BLaER1 treated with 17β-estradiol and CSF1 and Interleukin-3, amounts not matched to agents 10 nM and 100 nM (cell line): ENCODE measurements at regions not wholly inside any gene's neighbourhood (a gene's known extent, or its start where the extent isn't known, plus 50 kb on each side); places are given as distances from the start of the nearest gene placed in this dataset.
"Not testable (repeated sequence)": the region's sequence is repeated elsewhere in the genome, so short reads cannot be mapped to it uniquely, and the experiment has no call there.

ENCODE experiments used
- H3K27ac ChIP-seq, 11 experiments: shearing (Covaris generic); formaldehyde crosslinking; 2 replicates each; pipeline ENCODE4 v1.8.1; 2022
- H3K27me3 ChIP-seq, 11 experiments: shearing (Covaris generic); formaldehyde crosslinking; 2 replicates each; pipeline ENCODE4 v1.8.1; 2022
- H3K36me3 ChIP-seq, 11 experiments: shearing (Covaris generic); formaldehyde crosslinking; 2 replicates each; pipeline ENCODE4 v1.8.1; 2022
- H3K4me1 ChIP-seq, 10 experiments: shearing (Covaris generic); formaldehyde crosslinking; 2 replicates each; pipeline ENCODE4 v1.8.1; 2022
- H3K4me2 ChIP-seq, 11 experiments: shearing (Covaris generic); formaldehyde crosslinking; 2 replicates each; pipeline ENCODE4 v1.8.1; 2022
- H3K4me3 ChIP-seq, 10 experiments: shearing (Covaris generic); formaldehyde crosslinking; 2 replicates each; pipeline ENCODE4 v1.8.1; 2022
- H3K9ac ChIP-seq, 11 experiments: shearing (Covaris generic); formaldehyde crosslinking; 2 replicates each; pipeline ENCODE4 v1.8.1; 2022
- H3K9me3 ChIP-seq, 11 experiments: shearing (Covaris generic); formaldehyde crosslinking; replicated peaks in 1 of 11; 2 replicates each; pipeline ENCODE4 v1.8.1; 2022
- H4K20me1 ChIP-seq, 11 experiments: shearing (Covaris generic); formaldehyde crosslinking; 2 replicates each; pipeline ENCODE4 v1.8.1; 2022
- Cebpa-rat ChIP-seq, 11 experiments: shearing (Covaris generic); IDR thresholded peaks; 2 replicates each; pipeline ENCODE4 v1.8.1; 2022

GRCh38 chr13:44783994-44784707 is 205.1 kb downstream of the NUFIP1 start:
- Histone ChIP-seq H3K4me3 (no peak overlapping the region), H3K36me3 (no peaks in the 10 kb centered on the region), H3K4me1 (peaks cover 0 to 8% (median 0%) of the 10 kb centered on the region in 10 experiments; a peak in 2 of 20 replicates), H3K27me3 (no peaks in the 10 kb centered on the region), H3K27ac (no peak overlapping the region), H3K4me2 (no peak overlapping the region), H4K20me1 (no peaks in the 10 kb centered on the region), H3K9ac (no peak overlapping the region), H3K9me3 (peaks cover 0 to 7% (median 1%) of the 10 kb centered on the region in 11 experiments; a peak in 11 of 22 replicates)
- TF ChIP-seq Cebpa-rat (IDR thresholded peaks at IDR 0.05) = no peak

GRCh38 chr13:44780591-44781280 is 204.6 kb upstream of the TSC22D1 start:
- no peaks in the 10 kb centered on the region for H3K36me3 ChIP-seq
- no peaks in the 10 kb centered on the region for H4K20me1 ChIP-seq
- no peaks in the 10 kb centered on the region for H3K4me1 ChIP-seq
- peaks cover 0 to 3% (median 0%) of the 10 kb centered on the region in 11 experiments; a peak in 1 of 22 replicates for H3K9me3 ChIP-seq
- H3K27ac ChIP-seq = no peak overlapping the region
- H3K4me2 ChIP-seq = no peak overlapping the region
- no peak for TF ChIP-seq Cebpa-rat (IDR thresholded peaks at IDR 0.05)
- no peaks in the 10 kb centered on the region for H3K27me3 ChIP-seq
- no peak overlapping the region for H3K4me3 ChIP-seq
- H3K9ac ChIP-seq = no peak overlapping the region

- Histone ChIP-seq H4K20me1 (no peaks in the 10 kb centered on the region), H3K4me3 (no peak overlapping the region), H3K36me3 (no peaks in the 10 kb centered on the region), H3K4me2 (no peak overlapping the region), H3K9ac (no peak overlapping the region), H3K27me3 (no peaks in the 10 kb centered on the region), H3K27ac (no peak overlapping the region), H3K4me1 (no peaks in the 10 kb centered on the region), H3K9me3 (peaks cover 0 to 3% (median 0%) of the 10 kb centered on the region in 11 experiments; a peak in 1 of 22 replicates)
- 0 out of 22 replicates have a peak, but pooled peaks of 1 of the 11 experiments have one; percentile 22 for TF ChIP-seq Cebpa-rat (IDR thresholded peaks at IDR 0.05)
Observed at GRCh38 chr13:44778761-44779484, 202.8 kb upstream of the TSC22D1 start.

GRCh38 chr13:44775290-44775689 is 199.2 kb upstream of the TSC22D1 start:
- H3K36me3 ChIP-seq = not testable (repeated sequence)

DNA sequence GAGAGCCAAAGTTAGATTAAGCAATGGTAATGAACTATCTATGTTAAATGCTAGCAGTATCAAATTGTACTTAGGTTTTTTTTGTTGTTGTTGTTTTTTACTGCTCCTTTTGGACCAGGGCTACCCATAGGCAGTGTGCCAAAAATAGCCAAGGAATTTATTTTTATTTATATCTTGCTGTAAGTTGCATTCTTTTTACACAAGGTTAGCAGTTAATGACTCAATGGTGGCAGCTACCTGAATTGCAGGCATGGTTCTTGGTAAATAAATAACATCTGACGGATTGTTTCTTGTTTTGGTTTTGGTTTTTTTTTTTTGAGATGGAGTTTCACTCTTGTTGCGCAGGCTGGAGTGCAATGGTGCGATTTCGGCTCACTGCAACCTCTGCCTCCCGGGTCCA is 194.8 kb upstream of the TSC22D1 start:
- no peaks in the 10 kb centered on the region for H3K36me3 ChIP-seq
- peak overlapping the region in 1 of 11 experiments; percentile 81; a peak in 2 of 22 replicates for H3K27ac ChIP-seq
- no peaks in the 10 kb centered on the region for H3K27me3 ChIP-seq
- H4K20me1 ChIP-seq = no peaks in the 10 kb centered on the region
- H3K4me3 ChIP-seq = no peak overlapping the region
- H3K4me1 ChIP-seq = peaks cover 10 to 48% (median 14%) of the 10 kb centered on the region in 10 experiments
- no peak overlapping the region for H3K9ac ChIP-seq
- H3K9me3 ChIP-seq = no peaks in the 10 kb centered on the region; a peak in 1 of 22 replicates
- no peak for TF ChIP-seq Cebpa-rat (IDR thresholded peaks at IDR 0.05)
- peak overlapping the region in 2 of 11 experiments; percentile 84 to 85; a peak in 2 of 22 replicates for H3K4me2 ChIP-seq

More at GRCh38 chr13:44775290-44775689, 199.2 kb upstream of the TSC22D1 start:
- not testable (repeated sequence) for H3K27me3 ChIP-seq, H3K9me3 ChIP-seq, H4K20me1 ChIP-seq, H3K27ac ChIP-seq, H3K4me3 ChIP-seq, H3K4me2 ChIP-seq, H3K9ac ChIP-seq
- peaks cover 0 to 11% (median 0%) of the 10 kb centered on the region in 10 experiments; a peak in 6 of 20 replicates for H3K4me1 ChIP-seq

DNA sequence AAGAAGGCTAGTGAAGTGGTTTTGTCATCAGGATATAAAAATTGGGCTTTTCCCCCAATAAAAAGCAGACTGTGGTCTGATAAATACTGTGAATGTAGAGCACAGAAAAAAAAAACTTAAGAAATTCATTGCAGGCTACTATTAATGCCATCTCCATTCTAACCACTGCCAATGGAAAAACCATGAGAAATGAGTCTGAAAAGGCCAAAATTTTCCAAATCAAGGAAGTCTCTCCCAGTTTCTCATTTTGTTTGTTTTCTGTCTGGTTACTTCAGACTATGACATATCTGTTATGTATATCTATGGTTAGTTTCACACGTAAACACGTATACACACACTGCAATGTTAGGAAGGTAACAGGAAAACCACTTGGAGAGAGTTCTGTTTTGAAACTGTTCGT is 193.6 kb upstream of the TSC22D1 start:
- H3K27me3 ChIP-seq = no peaks in the 10 kb centered on the region
- peak overlapping the region in 2 of 11 experiments; percentile 46 to 63; a peak in 3 of 22 replicates for H3K9ac ChIP-seq
- H3K4me2 ChIP-seq = peak overlapping the region in 3 of 11 experiments; percentile 80 to 85 (median 84); a peak in 6 of 22 replicates
- H3K36me3 ChIP-seq = no peaks in the 10 kb centered on the region
- no peak for TF ChIP-seq Cebpa-rat (IDR thresholded peaks at IDR 0.05)
- no peaks in the 10 kb centered on the region for H4K20me1 ChIP-seq
- H3K4me1 ChIP-seq = peaks cover 10 to 60% (median 14%) of the 10 kb centered on the region in 10 experiments
- H3K27ac ChIP-seq = peak overlapping the region in 4 of 11 experiments; percentile 41 to 81 (median 70); a peak in 7 of 22 replicates
- no peaks in the 10 kb centered on the region for H3K9me3 ChIP-seq
- H3K4me3 ChIP-seq = no peak overlapping the region

GRCh38 chr13:44768775-44769581 is 192.8 kb upstream of the TSC22D1 start:
- H3K27me3 ChIP-seq = no peaks in the 10 kb centered on the region
- H3K4me1 ChIP-seq = peaks cover 10 to 67% (median 15%) of the 10 kb centered on the region in 10 experiments
- no peaks in the 10 kb centered on the region for H3K9me3 ChIP-seq
- peak overlapping the region in 5 of 11 experiments; percentile 2 to 81 (median 67); a peak in 8 of 22 replicates for H3K27ac ChIP-seq
- H3K36me3 ChIP-seq = no peaks in the 10 kb centered on the region
- H3K9ac ChIP-seq = peak overlapping the region in 3 of 11 experiments; percentile 13 to 63 (median 35); a peak in 5 of 22 replicates
- H3K4me2 ChIP-seq = peak overlapping the region; percentile 9 to 85 (median 35); a peak in 20 of 22 replicates
- no peak; a peak in 1 of 22 replicates for TF ChIP-seq Cebpa-rat (IDR thresholded peaks at IDR 0.05)
- no peaks in the 10 kb centered on the region for H4K20me1 ChIP-seq
- no peak overlapping the region for H3K4me3 ChIP-seq

DNA sequence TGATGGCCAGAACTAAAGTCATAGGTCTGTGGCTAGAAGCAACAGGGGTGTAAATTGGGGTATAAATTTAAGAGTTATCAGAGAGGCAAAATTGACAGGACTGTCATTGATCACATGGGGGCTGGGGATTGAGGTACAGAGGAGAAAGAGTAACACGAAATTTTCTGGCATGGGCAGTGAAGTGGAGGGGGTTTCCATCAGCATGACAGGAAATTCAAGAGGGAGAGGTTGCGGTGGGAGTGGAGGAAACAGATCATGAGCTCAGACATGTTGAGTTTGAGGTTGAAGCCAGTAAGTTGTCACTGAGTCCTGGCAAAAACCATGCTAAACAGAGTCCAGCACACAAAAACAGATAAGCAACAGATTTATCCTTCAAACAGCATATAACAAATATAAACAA is 192.1 kb upstream of the TSC22D1 start:
- peak overlapping the region in 1 of 11 experiments; percentile 35; a peak in 1 of 22 replicates for H3K9ac ChIP-seq
- H3K27me3 ChIP-seq = no peaks in the 10 kb centered on the region
- H3K27ac ChIP-seq = peak overlapping the region in 5 of 11 experiments; percentile 2 to 81 (median 67); a peak in 6 of 22 replicates
- no peak overlapping the region for H3K4me3 ChIP-seq
- no peaks in the 10 kb centered on the region for H3K36me3 ChIP-seq
- H3K4me2 ChIP-seq = peak overlapping the region; percentile 9 to 85 (median 35); a peak in 19 of 22 replicates
- H3K9me3 ChIP-seq = no peaks in the 10 kb centered on the region
- H3K4me1 ChIP-seq = peaks cover 10 to 75% (median 15%) of the 10 kb centered on the region in 10 experiments
- no peak for TF ChIP-seq Cebpa-rat (IDR thresholded peaks at IDR 0.05)
- H4K20me1 ChIP-seq = no peaks in the 10 kb centered on the region
